Fibroblast of the aortic adventitia (primary cell): ENCODE measurements at regions not wholly inside any gene's neighbourhood (a gene's known extent, or its start where the extent isn't known, plus 50 kb on each side); places are given as distances from the start of the nearest gene placed in this dataset.

ENCODE experiments used
- DNase-seq: peaks from one replicate; pipeline ENCODE4 v3.0.0-alpha.2; 2010; ENCODE audit warnings: low read depth
- H3K4me3 ChIP-seq: 2 replicates; pipeline ENCODE4 v1.5.1; 2011; ENCODE audit warnings: low read depth, mild to moderate bottlenecking, control low read depth, low read length, moderate library complexity
- TF ChIP-seq, protein P1 (sequence below): IDR thresholded peaks from 2 replicates; pipeline ENCODE4 v1.5.1; 2011; ENCODE audit warnings: mild to moderate bottlenecking, low read length, control low read depth, inconsistent platforms; ENCODE audit not compliant: insufficient read depth

DNA sequence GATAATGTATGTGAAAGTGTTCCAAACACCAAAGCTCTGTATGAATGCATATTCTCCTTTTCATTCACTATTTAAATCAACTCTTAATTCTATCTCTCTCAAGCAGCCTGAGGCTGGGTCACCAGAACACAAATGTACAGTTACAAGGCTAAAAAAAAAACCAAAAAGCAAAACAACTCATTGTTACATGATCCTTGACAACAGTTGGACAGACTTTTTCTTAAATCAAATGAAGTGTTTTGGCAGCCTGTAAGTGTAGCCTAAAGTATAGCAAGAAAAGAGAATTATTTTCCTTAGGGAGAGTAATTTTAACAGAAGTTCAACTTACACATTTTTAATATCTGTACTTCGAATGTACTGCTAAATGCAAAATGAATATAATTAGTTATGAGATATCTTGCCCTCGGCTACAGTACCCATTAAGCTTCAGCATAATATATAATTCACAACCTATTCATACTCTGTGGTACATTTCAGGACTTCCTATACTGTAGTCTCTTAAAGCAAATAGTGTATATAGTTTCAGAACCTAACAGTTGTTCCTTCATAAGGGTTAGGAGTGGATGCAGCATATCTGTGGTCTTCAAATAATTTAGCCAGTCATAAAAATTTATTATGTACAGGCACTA, 214.0 kb upstream of the BTG1 start:
- TF ChIP-seq, protein P1, sequence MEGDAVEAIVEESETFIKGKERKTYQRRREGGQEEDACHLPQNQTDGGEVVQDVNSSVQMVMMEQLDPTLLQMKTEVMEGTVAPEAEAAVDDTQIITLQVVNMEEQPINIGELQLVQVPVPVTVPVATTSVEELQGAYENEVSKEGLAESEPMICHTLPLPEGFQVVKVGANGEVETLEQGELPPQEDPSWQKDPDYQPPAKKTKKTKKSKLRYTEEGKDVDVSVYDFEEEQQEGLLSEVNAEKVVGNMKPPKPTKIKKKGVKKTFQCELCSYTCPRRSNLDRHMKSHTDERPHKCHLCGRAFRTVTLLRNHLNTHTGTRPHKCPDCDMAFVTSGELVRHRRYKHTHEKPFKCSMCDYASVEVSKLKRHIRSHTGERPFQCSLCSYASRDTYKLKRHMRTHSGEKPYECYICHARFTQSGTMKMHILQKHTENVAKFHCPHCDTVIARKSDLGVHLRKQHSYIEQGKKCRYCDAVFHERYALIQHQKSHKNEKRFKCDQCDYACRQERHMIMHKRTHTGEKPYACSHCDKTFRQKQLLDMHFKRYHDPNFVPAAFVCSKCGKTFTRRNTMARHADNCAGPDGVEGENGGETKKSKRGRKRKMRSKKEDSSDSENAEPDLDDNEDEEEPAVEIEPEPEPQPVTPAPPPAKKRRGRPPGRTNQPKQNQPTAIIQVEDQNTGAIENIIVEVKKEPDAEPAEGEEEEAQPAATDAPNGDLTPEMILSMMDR, result no peak
- no peak for DNase-seq
- H3K4me3 ChIP-seq, result no peak overlapping the region

DNA sequence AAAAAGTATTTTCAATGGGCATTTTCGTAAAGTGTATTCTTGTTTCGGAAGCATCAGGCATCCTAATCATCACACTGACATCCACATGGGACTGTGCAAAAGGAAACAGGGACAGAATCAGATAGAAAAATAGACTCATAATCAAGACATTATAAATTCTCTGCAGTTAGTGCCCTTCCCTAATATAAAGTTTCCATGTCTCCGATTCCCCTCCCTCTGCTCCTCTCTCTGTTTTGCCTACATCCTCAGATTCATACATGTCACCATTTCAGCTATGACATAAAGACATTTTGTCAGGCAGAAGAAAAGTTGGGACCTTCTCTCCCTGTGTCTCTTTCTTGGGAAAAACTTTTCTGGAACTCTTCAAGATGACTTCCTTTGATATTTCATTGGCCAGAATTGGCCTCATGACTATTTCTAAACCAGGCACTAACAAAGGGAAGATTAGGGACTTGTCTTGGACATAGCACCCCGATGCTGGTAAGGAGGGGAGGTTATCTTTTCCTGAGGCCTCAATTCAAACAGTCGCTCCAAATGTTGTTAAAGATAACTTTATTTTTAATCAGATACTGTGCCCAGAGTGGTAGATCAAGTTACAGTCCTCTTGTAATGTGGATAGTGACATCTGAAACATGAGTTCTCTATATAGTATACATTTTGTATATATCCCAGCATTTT, 212.1 kb upstream of the BTG1 start:
- no peak overlapping the region for H3K4me3 ChIP-seq
- DNase-seq, result no peak
- TF ChIP-seq, protein P1, result no peak

DNA sequence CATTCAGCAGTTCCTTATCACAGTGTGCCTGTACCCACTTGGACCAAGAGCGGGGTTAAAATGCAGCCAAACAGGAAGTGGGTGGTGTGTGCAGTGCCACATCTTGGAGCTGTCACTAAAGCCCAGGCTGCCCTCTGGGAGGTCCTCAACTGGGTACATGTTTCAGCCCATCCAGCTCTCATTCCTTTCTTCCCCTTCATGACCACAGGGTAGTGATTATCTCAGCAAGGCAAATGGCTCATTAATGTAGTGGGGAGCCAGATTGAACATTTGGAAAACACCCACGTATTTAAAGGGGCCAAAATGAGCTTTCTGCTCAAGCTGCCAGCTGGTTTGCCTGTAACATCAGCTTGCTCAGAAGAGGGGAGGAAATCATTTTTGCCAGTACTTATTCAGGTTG, 210.8 kb upstream of the BTG1 start:
- no peak overlapping the region for H3K4me3 ChIP-seq
- TF ChIP-seq, protein P1, result no peak
- DNase-seq, result peak; percentile 16

DNA sequence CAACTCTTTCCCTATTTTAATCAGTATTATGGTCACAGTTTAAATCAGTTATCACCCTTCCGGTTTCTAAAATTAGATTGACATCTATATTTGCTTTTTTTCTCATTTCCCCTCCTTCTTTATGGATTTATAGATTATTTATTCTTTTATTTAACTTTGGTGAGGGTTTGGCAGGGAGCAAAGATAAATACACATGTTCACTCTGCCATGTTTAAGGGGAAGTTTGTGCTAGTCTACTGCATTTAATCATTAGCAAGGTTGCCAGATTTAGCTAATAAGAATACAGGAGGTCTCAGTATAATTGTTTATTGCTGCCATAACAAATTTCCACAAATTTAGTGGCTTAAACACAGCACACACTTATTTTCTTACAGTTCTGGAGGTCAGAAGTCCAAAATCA, 204.0 kb upstream of the BTG1 start:
- DNase-seq, result no peak
- TF ChIP-seq, protein P1, result no peak
- H3K4me3 ChIP-seq, result no peak overlapping the region

DNA sequence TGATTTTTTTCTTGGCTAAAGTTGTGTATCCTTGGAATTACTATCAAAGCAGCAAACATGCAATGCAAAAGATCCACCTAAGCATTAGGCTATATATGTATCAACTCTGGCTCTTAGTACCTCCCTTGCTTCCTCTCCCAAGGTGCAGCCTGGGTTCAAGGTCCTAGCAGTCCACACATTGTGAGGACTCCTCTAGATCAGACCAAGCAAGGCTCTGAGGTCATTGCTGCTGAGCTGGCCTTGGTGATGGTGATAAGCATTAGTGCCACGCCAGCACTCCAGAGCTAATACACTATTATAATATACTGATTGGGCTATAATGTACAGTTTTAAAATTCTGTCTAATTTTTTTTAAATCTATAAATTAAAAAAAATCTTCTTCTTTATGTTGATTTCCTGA, 196.9 kb upstream of the BTG1 start:
- TF ChIP-seq, protein P1, result no peak
- no peak for DNase-seq
- no peak overlapping the region for H3K4me3 ChIP-seq

DNA sequence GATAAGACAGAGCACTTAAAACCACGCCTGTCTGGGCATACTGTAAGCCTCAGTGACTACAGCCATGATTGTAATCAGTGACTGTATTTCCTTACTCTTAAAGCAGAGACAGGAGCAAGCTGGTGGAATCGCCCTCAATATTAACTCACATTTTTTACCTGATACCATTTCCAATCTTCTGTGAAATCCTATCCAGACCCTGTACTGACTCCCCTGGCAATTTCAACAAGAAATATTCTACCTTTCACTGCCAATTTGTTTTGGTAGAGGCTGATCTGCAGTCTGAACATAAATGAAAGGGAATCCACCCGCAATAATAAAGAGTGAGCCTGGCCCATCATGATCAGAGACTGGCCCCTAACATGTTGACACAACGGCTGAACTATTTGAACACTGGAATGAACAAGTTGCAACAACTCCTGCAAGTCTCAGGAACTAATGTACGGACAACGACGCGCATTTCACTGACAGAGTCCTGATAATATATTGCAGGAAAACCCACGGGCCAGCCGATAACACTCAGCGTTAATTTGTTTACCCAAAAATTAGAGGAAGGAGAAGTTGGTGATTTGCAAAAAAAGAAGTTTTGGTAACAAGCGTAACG, 195.5 kb upstream of the BTG1 start:
- peak; percentile 72 for DNase-seq
- H3K4me3 ChIP-seq, result peak overlapping the region; percentile 19
- TF ChIP-seq, protein P1, result no peak
